GM23338 (cell line): ENCODE measurements at regions not wholly inside any gene's neighbourhood (a gene's known extent, or its start where the extent isn't known, plus 50 kb on each side); places are given as distances from the start of the nearest gene placed in this dataset.

Source experiments
- ATAC-seq: fragments of 200-7000 bp; cut with Tn5 transposase; 3 replicates; pipeline ENCODE4 v1.9.1; 2020
- DNase-seq: peaks from one replicate; pipeline ENCODE4 v3.0.0-alpha.2; 2015; ENCODE audit warnings: low spot score
- H2AFZ ChIP-seq: fragments of 200-600 bp; sonication (generic); 2 replicates; pipeline ENCODE4 v1.8.0; 2016; ENCODE audit warnings: antibody characterized with exemption, mild to moderate bottlenecking, moderate library complexity
- H3F3A ChIP-seq: fragments of 200-600 bp; sonication (generic); replicated peaks from 2 replicates; pipeline ENCODE4 v1.8.0; 2017; ENCODE audit warnings: antibody characterized with exemption, mixed run types, low read depth
- H3K27ac ChIP-seq: fragments of 200-600 bp; sonication (generic); 2 replicates; pipeline ENCODE4 v1.6.1; 2016; ENCODE audit warnings: low read depth
- H3K27me3 ChIP-seq: fragments of 200-600 bp; sonication (generic); 2 replicates; pipeline ENCODE4 v1.8.0; 2016; ENCODE audit warnings: mild to moderate bottlenecking, mixed run types, moderate library complexity; ENCODE audit not compliant: insufficient read depth
- H3K36me3 ChIP-seq: fragments of 200-600 bp; sonication (generic); 2 replicates; pipeline ENCODE4 v1.8.0; 2016; ENCODE audit warnings: mild to moderate bottlenecking; ENCODE audit not compliant: insufficient read depth
- H3K4me1 ChIP-seq: fragments of 200-600 bp; sonication (generic); 2 replicates; pipeline ENCODE4 v1.8.0; 2016; ENCODE audit warnings: mild to moderate bottlenecking, moderate library complexity; ENCODE audit not compliant: insufficient read depth
- H3K4me2 ChIP-seq: fragments of 200-600 bp; sonication (generic); 2 replicates; pipeline ENCODE4 v1.7.1; 2017; ENCODE audit warnings: mixed run types
- H3K4me3 ChIP-seq: fragments of 200-600 bp; sonication (generic); 2 replicates; pipeline ENCODE4 v1.6.1; 2016; ENCODE audit warnings: mixed run types
- H3K79me2 ChIP-seq: fragments of 200-600 bp; sonication (generic); replicated peaks from 2 replicates; pipeline ENCODE4 v1.8.0; 2017; ENCODE audit warnings: mild to moderate bottlenecking; ENCODE audit not compliant: insufficient read depth
- H3K9me2 ChIP-seq: fragments of 200-600 bp; sonication (generic); 2 replicates; pipeline ENCODE4 v1.8.0; 2017; ENCODE audit not compliant: insufficient read depth
- H4K20me1 ChIP-seq: fragments of 200-600 bp; sonication (generic); replicated peaks from 2 replicates; pipeline ENCODE4 v1.8.0; 2017; ENCODE audit warnings: mild to moderate bottlenecking; ENCODE audit not compliant: insufficient read depth
- H3K27ac Mint-ChIP-seq: 2 replicates; pipeline ENCODE4 v1.8.0; 2020; ENCODE audit warnings: inconsistent platforms, mild to moderate bottlenecking, moderate library complexity, mixed read lengths
- H3K27me3 Mint-ChIP-seq: 3 replicates; pipeline ENCODE4 v1.8.0; 2022; ENCODE audit warnings: low read depth, mild to moderate bottlenecking, moderate library complexity, mixed read lengths, inconsistent platforms; ENCODE audit not compliant: insufficient read depth, poor library complexity
- H3K36me3 Mint-ChIP-seq: 3 replicates; pipeline ENCODE4 v1.8.0; 2021; ENCODE audit warnings: low read depth, mild to moderate bottlenecking, inconsistent platforms, moderate library complexity, mixed read lengths
- H3K4me1 Mint-ChIP-seq: 3 replicates; pipeline ENCODE4 v1.8.0; 2020; ENCODE audit warnings: mild to moderate bottlenecking, inconsistent platforms, mixed read lengths
- H3K4me3 Mint-ChIP-seq: 3 replicates; pipeline ENCODE4 v1.8.0; 2021; ENCODE audit warnings: moderate library complexity, mild to moderate bottlenecking, inconsistent platforms, mixed read lengths
- H3K9me3 Mint-ChIP-seq: 3 replicates; pipeline ENCODE4 v1.8.0; 2020; ENCODE audit warnings: moderate library complexity, mild to moderate bottlenecking, inconsistent platforms, mixed read lengths
- CTCF ChIP-seq, 2 experiments: fragments of 200-600 bp in 1 of 2; sonication (generic) in 1 of 2; conservative IDR thresholded peaks; 2 replicates each; pipeline versions ENCODE4 v1.5.1 to v1.6.1; 2016 to 2017; ENCODE audit warnings: antibody characterized with exemption in 2 of 2, low read depth in 2 of 2, mild to moderate bottlenecking in 2 of 2, moderate library complexity in 1 of 2
- EZH2 ChIP-seq: fragments of 200-600 bp; sonication (generic); IDR thresholded peaks from one replicate; pipeline ENCODE4 v1.8.0; 2017; ENCODE audit warnings: antibody characterized with exemption, mild to moderate bottlenecking, low read depth; ENCODE audit not compliant: unreplicated experiment
- EZH2phosphoT487 ChIP-seq: fragments of 200-600 bp; sonication (generic); IDR thresholded peaks from one replicate; pipeline ENCODE4 v1.8.1; 2018; ENCODE audit warnings: antibody characterized with exemption; ENCODE audit not compliant: unreplicated experiment
- NANOG ChIP-seq: IDR thresholded peaks from 2 replicates; pipeline ENCODE4 v1.6.1; 2016; ENCODE audit warnings: antibody characterized with exemption, borderline replicate concordance
- POLR2AphosphoS5 ChIP-seq: IDR thresholded peaks from 2 replicates; pipeline ENCODE4 v1.6.1; 2016; ENCODE audit warnings: antibody characterized with exemption, low read depth
- STAT1 ChIP-seq: IDR thresholded peaks from one replicate; pipeline ENCODE4 v1.6.1; 2016; ENCODE audit warnings: antibody characterized with exemption; ENCODE audit not compliant: unreplicated experiment
- ZNF114 ChIP-seq: fragments of 250-450 bp; sonication (Bioruptor Pico); IDR thresholded peaks from 2 replicates; pipeline ENCODE4 v1.5.0; 2020; ENCODE audit warnings: mild to moderate bottlenecking, moderate library complexity
- ZNF331 ChIP-seq: fragments of 250-450 bp; sonication (Bioruptor Pico); IDR thresholded peaks from 2 replicates; pipeline ENCODE4 v1.5.0; 2020; ENCODE audit warnings: low read depth, mild to moderate bottlenecking, moderate library complexity
- ZNF462 ChIP-seq: fragments of 250-450 bp; sonication (Bioruptor Pico); IDR thresholded peaks from 2 replicates; pipeline ENCODE4 v1.5.0; 2020; ENCODE audit warnings: mild to moderate bottlenecking, moderate library complexity

- Histone ChIP-seq H4K20me1 (no peaks in the 10 kb centered on the region), H3K27ac (no peak overlapping the region), H3K4me2 (no peak overlapping the region), H2AFZ (peak overlapping the region; percentile 5; the same call in 1 of the 2 replicates), H3K4me1 (no peaks in the 10 kb centered on the region), H3K9me2 (no peaks in the 10 kb centered on the region), H3F3A (no peaks in the 10 kb centered on the region), H3K27me3 (no peaks in the 10 kb centered on the region), H3K4me3 (no peak overlapping the region), H3K79me2 (no peaks in the 10 kb centered on the region), H3K36me3 (no peaks in the 10 kb centered on the region)
- Mint-ChIP-seq H3K9me3 (no peaks in the 10 kb centered on the region), H3K4me3 (no peak overlapping the region), H3K27me3 (no peaks in the 10 kb centered on the region), H3K4me1 (peaks cover 3% of the 10 kb centered on the region; the same call in 1 of the 3 replicates), H3K27ac (no peak overlapping the region), H3K36me3 (no peaks in the 10 kb centered on the region)
- ATAC-seq: no peak
- DNase-seq: no peak
- TF ChIP-seq ZNF462 (no peak), STAT1 (no peak), ZNF114 (CRISPR knock-in tag) (no peak), EZH2 (no peak), NANOG (no peak), POLR2AphosphoS5 (no peak), EZH2phosphoT487 (no peak), CTCF (conservative IDR thresholded peaks at IDR 0.05; ENCODE audit: low read depth in 2 of 2) (no peak), ZNF331 (CRISPR knock-in tag) (no peak)
Observed at GRCh38 chr2:194301946-194302345, 1355.1 kb upstream of the SLC39A10 start.
